Heart left ventricle (tissue), 13 donors: ENCODE measurements at regions not wholly inside any gene's neighbourhood (a gene's known extent, or its start where the extent isn't known, plus 50 kb on each side); places are given as distances from the start of the nearest gene placed in this dataset.

Experiments used
- POLR2A ChIP-seq, 2 donors: fragments of 450-650 bp; IDR thresholded peaks; one replicate each; pipeline ENCODE4 v1.6.1; 2017; ENCODE audit warnings: antibody characterized with exemption in 2 of 2, mild to moderate bottlenecking in 2 of 2, moderate library complexity in 2 of 2
- TF ChIP-seq, protein P1 (sequence below), 12 donors: fragments of 200-600 bp; sonication (generic) in 4 of 12; IDR thresholded peaks; one replicate each; pipeline versions ENCODE4 v1.5.0 to v1.8.0; 2018 to 2022; ENCODE audit warnings: antibody characterized with exemption in 12 of 12, mild to moderate bottlenecking in 5 of 12
- donor health status: ischemic (EF 13 %, LVEDD 7.1; RV severe dilation, severe dysfunction).
- donor health status: DM: no; HTN: yes; CAD: no.
- donor health status: DM: no; HTN: no; CAD: no.
- donor health status: ischemic (EF 25% LVEDD 6.9; RV normal size, moderate dysfunction).
- donor health status: ischemic (EF 25% LVEDD 5.7; RV mildly dilated, moderate dysfunction).
- donor health status: ischemic (EF 35%, LVEDD 5.7; RV mildly dilated, moderate dysfunction).
- donor health status: nonischemic (EF 11% LVEDD 7.7; RV severe dilation, severe dysfunction).
- donor health status: DM: yes; HTN: yes; CAD: no.
- donor health status: PGD.
- donor health status: ischemic (EF 29% LVEDD 5.4; RV normal size, mild dysfunction).
- donor health status: nonischemic (EF 23%, LVEDD 6.1; RV moderate dilation, normal function).

DNA sequence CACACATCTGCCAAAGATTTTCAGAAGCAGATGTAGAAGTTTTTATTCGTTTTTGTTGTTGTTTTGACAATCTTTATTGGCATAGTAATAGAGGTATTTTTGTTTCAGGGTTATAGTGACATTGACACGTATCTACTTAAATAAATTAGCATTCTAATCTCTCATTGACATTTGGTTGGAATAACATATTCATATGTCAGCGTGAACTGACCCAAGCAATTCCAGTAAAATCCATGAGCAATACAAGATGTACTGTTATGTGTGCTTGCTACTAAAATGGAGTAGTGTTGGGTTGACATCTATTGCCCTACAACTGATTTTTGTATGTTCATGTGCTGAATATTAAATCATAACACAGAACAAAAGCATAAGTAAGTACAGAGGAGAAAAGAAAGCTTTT, 284.4 kb upstream of the SMC2 start:
- TF ChIP-seq, protein P1, sequence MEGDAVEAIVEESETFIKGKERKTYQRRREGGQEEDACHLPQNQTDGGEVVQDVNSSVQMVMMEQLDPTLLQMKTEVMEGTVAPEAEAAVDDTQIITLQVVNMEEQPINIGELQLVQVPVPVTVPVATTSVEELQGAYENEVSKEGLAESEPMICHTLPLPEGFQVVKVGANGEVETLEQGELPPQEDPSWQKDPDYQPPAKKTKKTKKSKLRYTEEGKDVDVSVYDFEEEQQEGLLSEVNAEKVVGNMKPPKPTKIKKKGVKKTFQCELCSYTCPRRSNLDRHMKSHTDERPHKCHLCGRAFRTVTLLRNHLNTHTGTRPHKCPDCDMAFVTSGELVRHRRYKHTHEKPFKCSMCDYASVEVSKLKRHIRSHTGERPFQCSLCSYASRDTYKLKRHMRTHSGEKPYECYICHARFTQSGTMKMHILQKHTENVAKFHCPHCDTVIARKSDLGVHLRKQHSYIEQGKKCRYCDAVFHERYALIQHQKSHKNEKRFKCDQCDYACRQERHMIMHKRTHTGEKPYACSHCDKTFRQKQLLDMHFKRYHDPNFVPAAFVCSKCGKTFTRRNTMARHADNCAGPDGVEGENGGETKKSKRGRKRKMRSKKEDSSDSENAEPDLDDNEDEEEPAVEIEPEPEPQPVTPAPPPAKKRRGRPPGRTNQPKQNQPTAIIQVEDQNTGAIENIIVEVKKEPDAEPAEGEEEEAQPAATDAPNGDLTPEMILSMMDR (IDR thresholded peaks at IDR 0.05), result no peak
- no peak for TF ChIP-seq POLR2A (IDR thresholded peaks at IDR 0.05)
